ENCODE measurements at regions not wholly inside any gene's neighbourhood (a gene's known extent, or its start where the extent isn't known, plus 50 kb on each side); places are given as distances from the start of the nearest gene placed in this dataset.
"Not testable (repeated sequence)": the region's sequence is repeated elsewhere in the genome, so short reads cannot be mapped to it uniquely, and the experiment has no call there.

- no peak for DNase-seq
Measured at GRCh38 chr2:210376694-210377093, 61.7 kb upstream of the MYL1 start.

GRCh38 chr2:210370562-210370961 lies 55.6 kb upstream of the MYL1 start:
- DNase-seq: no peak

- peak; percentile 20 for DNase-seq
Measured at GRCh38 chr2:210366675-210367080, 51.7 kb upstream of the MYL1 start.

GRCh38 chr2:210365475-210365874 lies 50.5 kb upstream of the MYL1 start:
- not testable (repeated sequence) for DNase-seq

Measured in RPMI8226 (cell line).